Mucosa of rectum (tissue), 2 donors: ENCODE measurements at regions not wholly inside any gene's neighbourhood (a gene's known extent, or its start where the extent isn't known, plus 50 kb on each side); places are given as distances from the start of the nearest gene placed in this dataset.
"Not testable (repeated sequence)": the region's sequence is repeated elsewhere in the genome, so short reads cannot be mapped to it uniquely, and the experiment has no call there.

Source experiments
- H3K27ac ChIP-seq, 2 donors: one replicate each; pipeline ENCODE4 v1.7.0; 2013; ENCODE audit warnings: inconsistent platforms in 2 of 2, low read depth in 2 of 2, low read length in 2 of 2
- H3K27me3 ChIP-seq, 2 donors: one replicate each; pipeline ENCODE4 v1.7.0; 2013; ENCODE audit warnings: low read length in 2 of 2; ENCODE audit not compliant: control insufficient read depth in 2 of 2, insufficient read depth in 2 of 2
- H3K36me3 ChIP-seq, 2 donors: one replicate each; pipeline ENCODE4 v1.7.0; 2013; ENCODE audit warnings: low read length in 2 of 2; ENCODE audit not compliant: control insufficient read depth in 2 of 2, insufficient read depth in 2 of 2
- H3K4me1 ChIP-seq, 2 donors: one replicate each; pipeline ENCODE4 v1.7.0; 2013; ENCODE audit warnings: low read length in 2 of 2, mild to moderate bottlenecking in 1 of 2; ENCODE audit not compliant: control insufficient read depth in 2 of 2, insufficient read depth in 2 of 2
- H3K4me3 ChIP-seq, 2 donors: one replicate each; pipeline ENCODE4 v1.7.0; 2013; ENCODE audit warnings: low read length in 2 of 2
- H3K9ac ChIP-seq, 2 donors: one replicate each; pipeline ENCODE4 v1.7.0; 2013; ENCODE audit warnings: low read length in 2 of 2, low read depth in 1 of 2, mild to moderate bottlenecking in 1 of 2
- H3K9me3 ChIP-seq, 2 donors: one replicate each; pipeline ENCODE4 v1.7.0; 2013; ENCODE audit warnings: low read length in 2 of 2; ENCODE audit not compliant: control insufficient read depth in 2 of 2
- donor health status: healthy.
- donor health status: Normal muscosa, but diverticular disease.

- Histone ChIP-seq H3K27ac (no peak overlapping the region), H3K9ac (no peak overlapping the region), H3K4me3 (no peak overlapping the region), H3K27me3 (no peaks in the 10 kb centered on the region), H3K36me3 (no peaks in the 10 kb centered on the region), H3K9me3 (no peaks in the 10 kb centered on the region), H3K4me1 (no peaks in the 10 kb centered on the region)
These were observed 360.2 kb upstream of the ARHGEF26 start for GRCh38 chr3:153760948-153761347.

DNA sequence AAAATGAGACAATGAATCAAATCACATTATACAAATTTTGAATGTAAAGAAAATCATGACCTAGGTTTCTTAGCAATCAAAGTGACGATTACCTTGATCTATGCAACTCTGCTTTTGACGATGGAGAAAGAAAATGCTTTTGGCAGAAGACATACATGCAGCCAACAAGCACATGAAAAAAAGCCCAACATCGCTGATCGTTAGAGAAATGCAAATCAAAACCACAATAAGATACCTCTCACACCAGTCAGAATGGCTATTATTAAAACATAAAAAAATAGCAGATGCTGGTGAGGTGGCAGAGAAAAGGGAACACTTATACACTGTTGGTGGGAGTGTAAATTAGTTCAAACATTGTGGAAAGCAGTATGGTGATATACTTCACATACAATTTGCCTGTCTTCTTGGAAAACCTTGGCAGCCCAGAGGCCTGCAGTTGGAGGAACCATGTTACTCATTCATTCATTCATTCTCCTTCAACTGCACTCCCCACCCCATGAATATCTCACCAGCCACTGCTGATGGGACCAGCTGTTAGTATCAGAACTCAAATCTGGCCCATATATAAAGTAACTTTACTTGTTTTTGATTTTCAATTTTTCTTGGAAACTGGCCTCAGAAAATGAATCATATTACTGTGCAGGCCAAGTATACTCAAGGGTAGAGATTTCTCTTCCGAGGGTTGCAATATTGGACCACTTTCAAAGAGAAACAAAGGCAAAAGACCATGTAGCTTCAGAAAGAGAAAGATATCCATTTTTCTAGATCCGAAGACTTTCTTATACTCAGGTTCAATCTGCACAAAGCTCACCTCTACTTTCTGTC is 358.6 kb upstream of the ARHGEF26 start:
- no peak overlapping the region for H3K9ac ChIP-seq
- H3K27me3 ChIP-seq, result no peaks in the 10 kb centered on the region
- no peaks in the 10 kb centered on the region for H3K36me3 ChIP-seq
- H3K27ac ChIP-seq, result no peak overlapping the region
- H3K9me3 ChIP-seq, result no peaks in the 10 kb centered on the region
- H3K4me1 ChIP-seq, result no peaks in the 10 kb centered on the region
- no peak overlapping the region for H3K4me3 ChIP-seq

DNA sequence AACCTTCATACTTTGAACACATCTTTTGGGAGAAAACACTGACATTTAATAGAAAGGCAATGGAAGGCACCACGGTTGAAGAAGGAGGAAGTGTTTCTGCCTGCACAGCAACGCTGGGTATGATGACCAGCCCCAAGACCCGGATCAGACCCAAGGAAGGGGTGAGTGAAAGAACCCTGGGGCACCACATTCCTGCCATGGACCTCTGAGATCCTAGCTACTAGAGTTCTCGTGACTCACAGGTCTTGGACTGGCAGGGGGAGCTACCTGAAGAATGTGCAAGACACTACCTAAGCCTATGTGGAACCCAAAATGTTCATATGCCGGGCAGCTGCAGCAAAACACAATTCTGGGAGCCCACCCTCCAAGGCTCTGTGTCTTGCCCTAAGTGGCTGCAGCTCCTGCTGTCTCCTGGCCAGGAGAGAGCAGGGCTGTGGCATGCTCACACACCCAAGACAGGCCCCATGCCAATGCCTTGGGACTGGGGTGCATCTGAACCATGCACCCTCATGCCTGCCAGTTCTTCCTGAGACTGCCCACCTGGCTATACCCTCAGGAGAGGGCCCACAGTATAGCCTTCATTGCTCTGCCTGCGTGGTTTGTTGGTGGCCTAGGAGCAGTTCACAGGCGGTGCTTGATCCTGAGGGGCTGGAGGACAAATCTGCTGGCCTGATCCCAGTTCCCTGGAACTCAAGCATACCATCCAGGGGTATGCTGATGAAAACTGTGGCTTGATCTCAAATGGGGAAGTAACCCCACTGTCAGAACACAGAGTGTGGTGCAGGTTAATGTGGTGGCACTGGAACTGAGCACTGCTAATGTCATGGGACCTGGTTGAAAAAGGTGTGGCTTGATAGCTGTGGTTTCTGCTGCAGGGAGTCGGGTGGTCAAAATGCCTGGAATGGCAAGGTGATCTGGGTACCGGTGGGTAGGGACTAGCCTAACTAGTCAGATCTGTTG is 353.3 kb upstream of the ARHGEF26 start:
- Histone ChIP-seq H3K4me1 (no peaks in the 10 kb centered on the region), H3K36me3 (no peaks in the 10 kb centered on the region), H3K9me3 (no peaks in the 10 kb centered on the region), H3K4me3 (no peak overlapping the region), H3K9ac (no peak overlapping the region), H3K27me3 (no peaks in the 10 kb centered on the region), H3K27ac (no peak overlapping the region)

- no peak overlapping the region for H3K4me3 ChIP-seq
- no peaks in the 10 kb centered on the region for H3K4me1 ChIP-seq
- no peak overlapping the region for H3K9ac ChIP-seq
- H3K9me3 ChIP-seq, result no peaks in the 10 kb centered on the region
- no peaks in the 10 kb centered on the region for H3K36me3 ChIP-seq
- no peaks in the 10 kb centered on the region for H3K27me3 ChIP-seq
- H3K27ac ChIP-seq, result no peak overlapping the region
These were observed 352.4 kb upstream of the ARHGEF26 start for GRCh38 chr3:153768561-153769469.

GRCh38 chr3:153783106-153783505 is 338.1 kb upstream of the ARHGEF26 start:
- Histone ChIP-seq H3K36me3 (no peaks in the 10 kb centered on the region), H3K27ac (no peak overlapping the region), H3K9ac (no peak overlapping the region), H3K4me3 (no peak overlapping the region), H3K9me3 (no peaks in the 10 kb centered on the region), H3K4me1 (no peaks in the 10 kb centered on the region), H3K27me3 (no peaks in the 10 kb centered on the region)

DNA sequence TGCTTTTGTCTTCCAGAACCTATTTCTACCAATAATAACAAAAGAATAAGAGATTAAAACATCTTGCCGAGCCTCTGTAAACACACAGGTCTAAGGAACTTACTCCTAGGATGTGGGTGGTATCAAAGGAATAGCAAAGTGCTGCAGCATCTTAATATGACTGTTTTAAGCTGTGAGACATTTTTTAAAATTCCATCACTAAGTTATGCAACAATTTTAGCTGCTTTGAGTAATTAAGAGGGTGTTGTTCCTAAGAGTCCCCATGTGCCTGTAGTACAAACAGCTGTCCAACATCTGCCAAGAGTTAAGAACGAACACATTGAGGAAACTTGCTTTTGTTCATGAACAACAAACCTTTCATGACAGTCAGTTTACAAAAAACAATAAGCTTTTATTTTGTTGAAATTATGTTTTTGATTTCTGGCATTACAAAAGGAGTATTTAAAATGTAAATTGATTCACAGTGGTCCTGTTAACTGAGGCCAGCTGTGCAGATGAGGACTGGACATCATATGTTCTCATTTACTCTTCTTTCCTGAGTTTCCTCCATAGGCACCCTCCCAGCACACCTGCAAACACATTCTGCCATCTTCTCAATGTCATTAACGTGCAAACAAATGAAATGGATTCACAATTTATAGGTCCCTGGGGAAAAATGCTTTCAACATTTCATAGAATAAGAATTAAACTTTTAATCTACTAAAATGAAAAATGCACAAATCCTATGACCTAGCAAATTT is 337.3 kb upstream of the ARHGEF26 start:
- H3K36me3 ChIP-seq, result no peaks in the 10 kb centered on the region
- H3K9ac ChIP-seq, result no peak overlapping the region
- H3K4me1 ChIP-seq, result no peaks in the 10 kb centered on the region
- H3K27ac ChIP-seq, result no peak overlapping the region
- H3K9me3 ChIP-seq, result no peaks in the 10 kb centered on the region
- H3K4me3 ChIP-seq, result no peak overlapping the region
- H3K27me3 ChIP-seq, result no peaks in the 10 kb centered on the region

DNA sequence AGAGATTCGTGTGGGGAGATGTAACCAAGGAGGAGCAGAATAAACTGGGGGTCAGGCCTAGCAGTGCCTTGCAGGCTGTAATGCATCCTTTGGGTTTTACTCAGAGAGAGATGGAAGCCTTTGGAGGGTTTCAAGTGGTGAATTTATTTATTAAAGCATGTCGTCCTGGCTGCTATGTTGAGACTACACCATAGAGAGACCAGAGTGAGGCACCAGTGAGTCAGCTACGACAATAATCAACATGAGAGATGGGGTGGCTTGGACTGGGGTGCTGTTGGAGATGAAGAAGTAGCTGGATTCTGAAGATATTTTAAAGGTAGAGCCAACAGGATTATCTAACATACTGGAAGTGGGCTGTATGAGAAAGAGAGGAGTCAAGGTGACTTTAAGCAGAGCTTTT is 335.3 kb upstream of the ARHGEF26 start:
- no peaks in the 10 kb centered on the region for H3K36me3 ChIP-seq
- H3K27ac ChIP-seq, result no peak overlapping the region
- H3K9me3 ChIP-seq, result no peaks in the 10 kb centered on the region
- no peak overlapping the region for H3K9ac ChIP-seq
- H3K27me3 ChIP-seq, result no peaks in the 10 kb centered on the region
- no peaks in the 10 kb centered on the region for H3K4me1 ChIP-seq
- no peak overlapping the region for H3K4me3 ChIP-seq

DNA sequence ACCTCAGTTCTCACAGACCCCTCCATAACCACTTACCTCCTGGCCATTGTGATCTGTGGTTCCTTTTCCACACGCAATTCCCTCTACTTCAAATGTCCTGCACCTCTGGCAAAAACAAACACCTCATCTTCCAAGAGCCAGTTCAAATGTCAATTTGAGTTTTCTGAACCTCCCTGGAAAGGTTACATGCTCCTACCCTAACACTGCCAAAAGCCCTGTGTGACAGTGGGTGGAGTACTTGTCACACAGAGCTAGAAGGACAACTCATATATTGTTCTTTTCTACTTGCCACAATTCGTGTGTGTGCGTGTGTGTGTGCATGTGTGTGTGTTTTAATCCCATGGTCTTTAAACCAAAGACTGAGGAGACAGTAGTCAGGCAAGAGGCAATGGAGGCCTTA is 331.8 kb upstream of the ARHGEF26 start:
- no peaks in the 10 kb centered on the region for H3K4me1 ChIP-seq
- no peak overlapping the region for H3K27ac ChIP-seq
- H3K9me3 ChIP-seq, result no peaks in the 10 kb centered on the region
- H3K4me3 ChIP-seq, result no peak overlapping the region
- no peak overlapping the region for H3K9ac ChIP-seq
- no peaks in the 10 kb centered on the region for H3K36me3 ChIP-seq
- no peaks in the 10 kb centered on the region for H3K27me3 ChIP-seq

- not testable (repeated sequence) for H3K9ac ChIP-seq, H3K27me3 ChIP-seq, H3K9me3 ChIP-seq, H3K4me1 ChIP-seq, H3K4me3 ChIP-seq, H3K36me3 ChIP-seq, H3K27ac ChIP-seq
These were observed 324.1 kb upstream of the ARHGEF26 start for GRCh38 chr3:153797056-153797455.
